TTC549 (cell line): ENCODE measurements at regions not wholly inside any gene's neighbourhood (a gene's known extent, or its start where the extent isn't known, plus 50 kb on each side); places are given as distances from the start of the nearest gene placed in this dataset.

Experiments
- FAIRE-seq: peaks from 2 replicates; lab custom pipeline; 2012; peaks lifted over from hg19 to GRCh38; lab: Jason Lieb, UNC

GRCh38 chr13:104301171-104301975 lies 1235.2 kb upstream of the SLC10A2 start:
- FAIRE-seq, result no peak

- no peak for FAIRE-seq
Observed at GRCh38 chr13:104297075-104297474, 1230.9 kb upstream of the SLC10A2 start.

DNA sequence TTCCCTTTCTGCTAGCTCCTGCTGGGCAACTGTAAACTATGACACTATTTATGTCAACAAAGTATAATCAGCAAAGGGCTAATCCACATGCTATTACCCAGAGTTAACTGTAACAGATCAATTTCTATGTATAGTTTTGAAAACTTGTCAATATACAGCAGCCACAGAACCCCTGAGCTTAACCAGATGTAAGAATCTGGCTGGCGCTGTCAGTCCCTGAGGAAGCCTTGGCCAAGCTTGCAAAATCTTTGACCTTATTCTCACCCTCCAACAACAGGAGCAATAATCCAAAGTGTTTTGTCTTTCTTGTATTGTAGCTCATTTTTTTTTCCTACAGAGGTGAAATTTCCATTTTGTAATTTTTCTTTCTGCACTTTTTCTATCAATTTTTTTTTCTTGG lies 1230.1 kb upstream of the SLC10A2 start:
- FAIRE-seq, result no peak

GRCh38 chr13:104295537-104295936 lies 1229.3 kb upstream of the SLC10A2 start:
- no peak for FAIRE-seq

DNA sequence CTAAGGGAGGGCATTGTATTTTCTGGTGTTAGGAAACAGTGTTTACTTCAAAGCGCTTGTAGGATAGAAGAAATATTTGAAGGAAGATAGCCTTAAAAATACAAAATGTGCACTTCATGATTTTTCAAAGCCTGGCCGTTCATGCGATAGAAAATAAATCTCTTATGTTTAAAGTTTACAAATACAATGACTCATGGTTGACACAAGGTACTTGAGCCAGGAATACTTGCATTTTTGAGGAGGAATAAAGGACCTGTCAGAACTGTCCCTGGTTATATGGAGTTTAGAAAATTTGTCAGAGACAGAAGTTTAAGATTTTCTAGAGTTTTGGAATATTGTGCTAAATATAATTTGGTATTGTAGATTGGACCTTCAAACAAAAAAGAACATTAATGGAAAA lies 1223.2 kb upstream of the SLC10A2 start:
- FAIRE-seq, result no peak

GRCh38 chr13:104288496-104288895 lies 1222.3 kb upstream of the SLC10A2 start:
- FAIRE-seq, result no peak

GRCh38 chr13:104286566-104287290 lies 1220.5 kb upstream of the SLC10A2 start:
- FAIRE-seq, result no peak

DNA sequence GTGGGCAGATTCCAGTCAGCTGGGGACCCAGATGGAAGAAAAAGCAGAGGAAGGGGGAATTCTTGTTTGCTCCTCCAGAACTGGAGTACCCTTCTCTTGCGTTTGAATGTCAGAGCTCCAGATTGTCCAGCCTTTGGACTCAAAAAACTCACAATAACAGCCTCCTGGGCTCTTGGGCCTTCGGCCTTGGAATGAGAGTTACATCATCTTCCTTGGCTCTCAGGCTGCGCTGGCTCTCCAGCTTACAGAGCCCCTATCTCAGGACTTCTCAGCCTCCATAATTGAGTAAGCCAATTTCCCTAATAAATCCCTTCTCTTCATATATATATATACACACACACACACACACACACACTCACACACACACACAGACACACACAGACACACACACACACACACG lies 1215.7 kb upstream of the SLC10A2 start:
- FAIRE-seq, result no peak

GRCh38 chr13:104270731-104271130 lies 1204.5 kb upstream of the SLC10A2 start:
- no peak for FAIRE-seq

GRCh38 chr13:104267206-104267811 lies 1201.1 kb upstream of the SLC10A2 start:
- FAIRE-seq, result no peak

DNA sequence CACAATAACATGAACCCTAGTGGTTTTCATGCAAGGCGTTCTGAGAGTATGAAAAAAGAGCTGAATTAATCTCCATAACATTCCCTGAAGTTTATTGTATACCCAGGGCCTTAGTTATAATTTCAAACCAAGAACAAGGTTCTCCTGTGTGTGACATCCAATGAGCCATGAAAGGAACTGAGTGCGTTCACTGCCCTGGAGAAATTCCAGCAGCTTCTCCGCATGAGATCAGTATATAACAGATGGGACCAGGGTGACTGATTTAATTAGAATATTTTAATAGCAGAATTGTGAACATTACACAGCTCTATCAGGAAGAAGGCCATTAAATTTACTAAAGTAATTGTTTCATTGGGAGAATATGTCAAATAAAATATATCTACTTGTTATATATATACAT lies 1190.5 kb upstream of the SLC10A2 start:
- FAIRE-seq, result no peak

DNA sequence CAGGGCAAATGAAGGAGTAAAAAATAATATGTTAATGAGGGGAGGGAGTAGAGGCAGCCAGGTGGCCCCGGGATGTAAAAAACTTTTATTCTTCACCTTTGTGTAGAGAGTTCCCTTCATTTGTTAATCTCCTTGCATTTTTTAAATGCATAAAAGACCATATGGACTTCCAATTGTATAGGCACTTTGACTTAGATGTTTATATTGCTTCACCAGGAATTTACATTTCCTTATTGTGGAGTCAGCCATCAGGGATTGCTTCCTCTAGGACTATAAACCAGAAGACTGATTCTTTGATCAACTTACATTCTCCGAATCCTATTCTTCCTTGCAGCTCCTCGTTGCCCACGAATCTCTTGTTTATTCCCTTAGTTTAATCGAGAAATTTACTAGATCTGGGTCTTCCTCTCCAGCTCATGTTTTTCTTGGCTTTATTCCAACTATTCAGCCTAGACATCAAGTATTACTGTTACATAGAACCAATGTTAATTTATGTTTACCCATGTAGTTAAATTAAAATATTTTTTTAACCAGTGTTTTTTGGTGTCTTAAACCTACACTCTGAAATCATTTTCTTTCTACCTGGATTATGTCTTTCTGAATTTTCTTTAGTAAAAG lies 1187.0 kb upstream of the SLC10A2 start:
- FAIRE-seq, result no peak

DNA sequence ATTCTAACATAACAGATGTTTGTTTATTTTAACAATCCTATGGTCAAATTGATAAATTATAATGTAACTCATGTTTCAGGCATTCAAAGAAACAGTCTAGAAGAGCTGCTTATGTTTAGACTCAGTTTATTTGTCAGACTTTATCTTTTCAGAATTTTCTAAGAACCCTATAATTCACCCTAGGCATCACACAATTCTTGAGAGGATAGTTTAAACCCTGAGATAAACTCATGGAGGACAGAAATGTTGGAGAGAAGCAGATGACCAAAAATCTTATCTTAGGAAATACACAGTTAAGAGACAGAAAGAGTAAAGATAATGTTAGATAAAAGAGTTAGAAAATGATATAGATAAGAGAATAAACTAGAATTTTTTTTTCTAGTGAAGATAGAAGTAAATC lies 1185.7 kb upstream of the SLC10A2 start:
- FAIRE-seq, result no peak

DNA sequence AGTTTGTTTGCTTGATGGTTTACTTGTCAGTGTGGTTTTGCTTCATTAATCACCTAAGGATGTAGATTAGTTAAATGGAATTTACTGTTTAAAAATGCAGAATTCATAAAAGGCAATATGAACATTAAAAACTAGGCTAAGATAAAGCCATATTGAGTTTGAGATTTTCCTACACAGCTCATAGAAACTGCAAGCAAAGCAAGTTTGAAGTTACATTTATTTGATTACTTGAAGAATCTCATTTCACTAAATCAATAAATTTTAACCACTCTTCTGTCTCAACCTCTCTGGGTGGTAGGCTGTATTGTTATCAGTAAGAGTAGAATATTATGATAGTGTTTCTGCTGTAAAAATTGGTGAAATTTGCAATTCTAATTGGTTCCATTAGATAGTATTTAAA lies 1180.7 kb upstream of the SLC10A2 start:
- no peak for FAIRE-seq

DNA sequence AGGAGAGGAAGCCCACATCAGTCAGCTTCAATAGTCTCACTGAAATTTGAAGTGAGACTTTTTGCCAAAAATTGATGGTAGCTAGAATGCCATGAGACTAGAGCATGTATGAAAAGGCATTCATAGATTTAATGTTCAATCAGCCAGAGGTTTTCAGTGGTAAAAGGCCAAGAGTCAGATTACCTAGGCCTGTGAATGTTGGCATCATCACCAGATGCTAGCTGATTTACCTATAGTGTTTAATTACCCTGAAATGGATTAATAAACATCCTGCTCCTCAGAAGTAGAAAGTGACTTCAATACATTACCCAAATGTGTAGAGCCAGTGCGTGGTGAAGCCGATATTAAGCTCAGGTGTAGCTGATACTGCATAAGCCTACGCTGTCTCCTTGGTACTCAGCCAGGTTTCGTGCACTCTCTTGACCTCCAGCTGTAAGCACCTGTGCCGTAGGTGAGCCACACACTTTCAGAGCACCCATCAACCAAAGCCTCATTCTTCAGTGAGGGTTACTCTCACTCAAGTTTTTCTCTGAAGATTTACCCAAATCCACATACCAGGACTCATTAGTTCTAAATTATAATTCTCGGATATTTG lies 1140.3 kb upstream of the SLC10A2 start:
- FAIRE-seq, result no peak

DNA sequence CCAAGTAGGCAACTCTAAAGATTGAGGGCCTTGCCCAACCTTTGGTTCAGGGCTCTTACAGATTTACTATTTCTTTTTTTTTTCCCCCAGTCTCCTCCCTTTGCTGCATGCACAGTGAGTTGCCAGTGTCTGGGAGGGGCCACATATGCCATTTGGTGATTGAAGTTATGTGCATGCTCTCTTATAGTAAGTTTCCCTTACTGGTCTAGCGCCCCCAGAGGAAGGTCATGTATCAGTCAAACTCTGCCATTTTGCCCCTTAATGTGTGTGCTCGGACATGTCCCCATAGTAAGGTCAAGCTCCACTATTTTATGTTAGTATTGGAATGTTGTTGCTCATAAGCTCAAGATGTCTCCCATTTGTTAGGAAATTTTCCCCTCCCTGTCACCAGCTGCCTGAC lies 1138.0 kb upstream of the SLC10A2 start:
- FAIRE-seq, result no peak

GRCh38 chr13:104198801-104199200 lies 1132.6 kb upstream of the SLC10A2 start:
- FAIRE-seq, result no peak

GRCh38 chr13:104196611-104197010 lies 1130.4 kb upstream of the SLC10A2 start:
- FAIRE-seq, result no peak

DNA sequence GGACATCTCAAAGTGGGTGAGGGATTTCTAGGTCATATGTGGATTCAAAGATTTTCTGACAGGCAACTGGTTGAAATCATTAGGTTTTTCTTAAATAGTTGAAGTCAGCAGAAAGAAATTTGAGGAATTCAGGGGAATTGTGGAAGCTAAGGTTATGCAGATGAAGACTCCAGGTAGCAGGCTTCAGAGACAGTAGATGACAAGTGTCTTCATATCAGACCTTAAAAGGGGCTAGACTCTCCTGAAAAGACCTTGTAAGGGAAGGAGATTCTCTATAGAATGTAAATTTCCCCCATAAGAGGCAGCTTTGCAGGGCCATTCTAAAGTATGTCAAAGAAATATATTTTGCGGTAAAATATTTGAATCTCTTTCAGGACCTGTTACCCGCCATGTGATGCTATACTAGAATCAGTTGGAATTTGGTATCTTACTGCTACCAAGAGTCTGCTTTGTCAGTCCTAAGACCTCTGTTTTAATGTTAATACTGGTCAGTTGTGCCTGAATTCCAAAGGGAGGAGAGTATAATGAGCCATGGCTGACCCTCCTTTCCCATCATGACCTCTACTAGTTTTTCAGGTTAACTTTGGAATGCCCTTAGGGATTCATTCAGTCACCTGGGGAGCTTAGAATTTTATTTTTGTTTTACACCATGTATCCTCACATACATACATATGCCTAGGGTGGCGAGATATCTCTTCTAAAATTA lies 1115.5 kb upstream of the SLC10A2 start:
- FAIRE-seq, result no peak

DNA sequence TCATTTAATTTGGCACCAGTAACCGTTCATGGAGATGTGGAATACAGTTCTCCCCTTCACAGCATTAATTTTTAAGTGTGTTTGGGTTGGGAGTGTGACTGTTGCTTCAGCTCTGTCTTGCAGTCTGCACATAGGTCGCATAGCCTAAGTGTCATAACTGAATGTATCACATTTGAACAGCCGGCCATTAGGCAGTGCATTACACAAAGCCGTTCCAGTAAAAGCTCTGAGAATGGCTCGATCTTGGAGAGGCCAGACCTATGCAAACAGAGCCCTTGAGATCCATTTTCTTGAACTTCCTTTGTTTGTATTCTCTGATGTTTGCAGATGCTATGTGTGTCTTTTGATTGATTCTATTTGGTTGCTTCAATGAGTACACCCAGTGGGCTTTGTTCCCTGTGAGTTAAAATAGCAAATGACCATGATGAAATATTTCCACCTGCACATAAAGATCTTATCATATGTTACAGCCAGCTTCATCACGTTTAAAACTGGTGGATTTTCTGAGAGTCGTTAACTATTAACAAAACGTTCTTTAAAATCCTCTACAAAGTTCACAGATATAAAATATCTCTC lies 1104.9 kb upstream of the SLC10A2 start:
- no peak for FAIRE-seq

- no peak for FAIRE-seq
Observed at GRCh38 chr13:104163866-104164630, 1097.8 kb upstream of the SLC10A2 start.
